HG02623 (cell line): ENCODE measurements at regions not wholly inside any gene's neighbourhood (a gene's known extent, or its start where the extent isn't known, plus 50 kb on each side); places are given as distances from the start of the nearest gene placed in this dataset.

Experiments
- ATAC-seq: cut with Tn5 transposase; IDR thresholded peaks from one replicate; pipeline ENCODE4 v1.9.1; 2021; ENCODE audit warnings: moderate library complexity; ENCODE audit not compliant: unreplicated experiment

DNA sequence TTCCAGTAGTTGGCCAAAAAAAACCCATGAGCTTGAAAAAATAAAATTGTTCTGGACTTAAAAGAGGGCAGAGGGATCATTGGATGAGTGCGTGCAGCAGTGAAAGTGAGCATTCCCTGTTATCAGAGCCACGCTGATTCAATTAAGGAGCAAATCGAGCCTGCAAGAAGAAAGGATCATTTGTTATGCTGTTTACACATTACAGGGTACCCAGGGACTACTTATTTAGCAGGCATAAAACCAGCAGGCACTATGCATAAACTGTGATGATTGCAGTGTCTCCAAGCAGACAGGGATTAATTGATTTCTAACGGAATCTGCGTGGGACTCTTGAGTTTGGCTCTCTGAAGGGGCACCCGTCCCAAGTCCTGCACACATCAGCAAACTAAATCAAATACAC is 83.5 kb downstream of the SHOX start:
- ATAC-seq = no peak
